ENCODE measurements at regions not wholly inside any gene's neighbourhood (a gene's known extent, or its start where the extent isn't known, plus 50 kb on each side); places are given as distances from the start of the nearest gene placed in this dataset.

DNA sequence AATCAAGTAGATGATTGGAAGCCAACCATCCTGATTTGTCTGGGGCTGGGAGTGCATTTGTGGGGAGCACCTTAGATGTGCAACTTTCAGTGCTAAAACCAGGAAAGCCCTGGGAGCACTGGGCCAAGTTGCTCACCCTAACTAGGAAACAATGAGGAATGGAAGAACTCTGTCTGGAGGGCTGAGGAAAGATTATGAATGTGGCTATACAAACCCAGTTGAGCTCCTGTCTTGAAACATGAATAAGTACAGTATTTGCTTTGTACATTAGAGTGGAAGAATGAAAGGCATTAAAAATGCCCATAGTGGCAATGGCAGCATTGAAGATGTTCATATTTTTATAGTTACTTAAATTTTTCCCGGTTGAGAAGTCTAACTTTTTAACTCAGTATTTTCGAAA, 121.1 kb downstream of the HDGFL1 start:
- TF ChIP-seq, protein P1, sequence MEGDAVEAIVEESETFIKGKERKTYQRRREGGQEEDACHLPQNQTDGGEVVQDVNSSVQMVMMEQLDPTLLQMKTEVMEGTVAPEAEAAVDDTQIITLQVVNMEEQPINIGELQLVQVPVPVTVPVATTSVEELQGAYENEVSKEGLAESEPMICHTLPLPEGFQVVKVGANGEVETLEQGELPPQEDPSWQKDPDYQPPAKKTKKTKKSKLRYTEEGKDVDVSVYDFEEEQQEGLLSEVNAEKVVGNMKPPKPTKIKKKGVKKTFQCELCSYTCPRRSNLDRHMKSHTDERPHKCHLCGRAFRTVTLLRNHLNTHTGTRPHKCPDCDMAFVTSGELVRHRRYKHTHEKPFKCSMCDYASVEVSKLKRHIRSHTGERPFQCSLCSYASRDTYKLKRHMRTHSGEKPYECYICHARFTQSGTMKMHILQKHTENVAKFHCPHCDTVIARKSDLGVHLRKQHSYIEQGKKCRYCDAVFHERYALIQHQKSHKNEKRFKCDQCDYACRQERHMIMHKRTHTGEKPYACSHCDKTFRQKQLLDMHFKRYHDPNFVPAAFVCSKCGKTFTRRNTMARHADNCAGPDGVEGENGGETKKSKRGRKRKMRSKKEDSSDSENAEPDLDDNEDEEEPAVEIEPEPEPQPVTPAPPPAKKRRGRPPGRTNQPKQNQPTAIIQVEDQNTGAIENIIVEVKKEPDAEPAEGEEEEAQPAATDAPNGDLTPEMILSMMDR (IDR thresholded peaks at IDR 0.05), result no peak
- no peak for TF ChIP-seq POLR2A (IDR thresholded peaks at IDR 0.05)
